SU-DHL-6 (cell line): ENCODE measurements at regions not wholly inside any gene's neighbourhood (a gene's known extent, or its start where the extent isn't known, plus 50 kb on each side); places are given as distances from the start of the nearest gene placed in this dataset.

Source experiments
- CTCF ChIP-seq: fragments of 200-600 bp; sonication (generic); IDR thresholded peaks from one replicate; pipeline ENCODE4 v1.5.1; 2017; ENCODE audit warnings: antibody characterized with exemption, mild to moderate bottlenecking, low read length, moderate library complexity; ENCODE audit not compliant: insufficient read depth, poor library complexity, severe bottlenecking
- EZH2phosphoT487 ChIP-seq: fragments of 200-600 bp; sonication (generic), shearing (Covaris generic); conservative IDR thresholded peaks from 2 replicates; pipeline ENCODE4 v1.6.1; 2018; ENCODE audit warnings: mild to moderate bottlenecking, antibody characterized with exemption, low read length, moderate library complexity, mixed read lengths

- no peak for TF ChIP-seq CTCF
- TF ChIP-seq EZH2phosphoT487: no peak
Observed at GRCh38 chr19:31810536-31811109, 461.4 kb upstream of the TSHZ3 start.
